PFSK-1 (cell line): ENCODE measurements at regions not wholly inside any gene's neighbourhood (a gene's known extent, or its start where the extent isn't known, plus 50 kb on each side); places are given as distances from the start of the nearest gene placed in this dataset.

Experiments used
- FOXP2 ChIP-seq: optimal IDR thresholded peaks from 2 replicates; pipeline ENCODE3; 2011; ENCODE audit warnings: borderline replicate concordance, control low read depth, inconsistent platforms; ENCODE audit not compliant: insufficient read depth; ENCODE audit errors: extremely low read length, extremely low read depth
- POLR2AphosphoS5 ChIP-seq: IDR thresholded peaks from 2 replicates; pipeline ENCODE4 v1.6.1; 2012; ENCODE audit warnings: low read depth, mild to moderate bottlenecking, control low read depth, low read length, moderate library complexity
- REST ChIP-seq, 2 experiments: IDR thresholded peaks; 2 replicates each; pipeline versions ENCODE4 v1.6.1 to v1.8.0; 2011 to 2012; ENCODE audit warnings: low read depth in 2 of 2, low read length in 2 of 2, control low read depth in 1 of 2, inconsistent platforms in 1 of 2, mild to moderate bottlenecking in 1 of 2, moderate library complexity in 1 of 2; ENCODE audit not compliant: insufficient read depth in 1 of 2
- SIN3A ChIP-seq: IDR thresholded peaks from 2 replicates; pipeline ENCODE4 v1.6.1; 2012; ENCODE audit warnings: mild to moderate bottlenecking, low read length, moderate library complexity, borderline replicate concordance; ENCODE audit not compliant: insufficient read depth
- TAF1 ChIP-seq: IDR thresholded peaks from 2 replicates; pipeline ENCODE4 v1.6.1; 2012; ENCODE audit warnings: low read length, control low read depth, borderline replicate concordance; ENCODE audit not compliant: insufficient read depth

GRCh38 chr19:30682999-30683536 is 310.9 kb downstream of the ZNF536 start:
- no peak for TF ChIP-seq POLR2AphosphoS5
- TF ChIP-seq SIN3A, result no peak
- no peak for TF ChIP-seq TAF1
- TF ChIP-seq REST (IDR thresholded peaks at IDR 0.05; ENCODE audit: insufficient read depth in 1 of 2, low read depth in 2 of 2, low read length in 2 of 2), result no peak

GRCh38 chr19:30682146-30682998 is 310.2 kb downstream of the ZNF536 start:
- TF ChIP-seq TAF1 (no peak), FOXP2 (no peak), SIN3A (no peak), POLR2AphosphoS5 (no peak), REST (IDR thresholded peaks at IDR 0.05; ENCODE audit: insufficient read depth in 1 of 2, low read depth in 2 of 2, low read length in 2 of 2) (no peak)

DNA sequence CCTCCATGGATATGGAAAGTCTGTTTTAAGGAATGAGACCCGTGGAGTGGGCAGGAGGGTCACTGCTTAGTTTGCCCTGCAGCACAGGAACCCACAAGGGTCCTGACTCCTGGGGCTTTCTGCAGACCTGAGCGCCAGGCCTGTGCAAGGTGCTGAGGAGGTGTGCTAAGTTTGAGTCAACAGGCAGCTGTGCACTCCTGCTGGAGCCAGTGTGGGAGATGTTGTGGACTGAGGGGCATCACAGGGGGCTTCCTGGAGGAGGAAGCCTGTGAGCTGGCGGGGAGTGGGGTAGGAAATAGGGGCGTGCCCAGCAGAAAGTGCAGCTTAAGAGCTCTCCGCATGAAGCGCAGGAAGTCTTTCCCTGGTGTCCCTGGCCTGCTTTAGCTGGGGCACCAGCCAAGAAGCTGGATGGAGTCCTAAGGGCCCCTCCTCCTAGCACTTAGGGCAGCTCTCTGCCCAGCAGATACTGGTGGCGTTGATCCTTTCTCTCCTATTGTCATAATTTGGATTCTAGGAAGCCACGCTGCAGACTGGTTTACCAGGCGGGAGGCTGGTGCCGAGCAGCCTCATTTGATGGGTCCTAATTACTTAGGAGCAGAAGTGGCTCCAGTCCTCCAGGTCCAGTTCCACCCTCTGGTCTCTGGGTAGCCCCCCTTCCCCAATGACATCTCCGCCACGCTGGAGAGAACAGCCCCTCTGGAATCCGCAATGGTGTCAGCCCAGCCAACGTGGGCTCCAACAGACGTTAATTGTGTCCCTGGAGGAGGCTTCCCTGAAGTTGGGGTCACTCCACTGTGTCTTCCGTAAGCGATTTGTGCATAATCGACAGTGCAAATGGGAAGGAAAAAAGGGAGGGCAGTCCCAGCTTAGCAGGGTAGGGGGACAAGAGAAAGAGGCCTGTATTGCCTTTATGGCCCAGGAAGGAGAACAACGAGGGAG is 309.2 kb downstream of the ZNF536 start:
- TF ChIP-seq POLR2AphosphoS5 (no peak), FOXP2 (no peak), SIN3A (no peak), REST (IDR thresholded peaks at IDR 0.05; ENCODE audit: insufficient read depth in 1 of 2, low read depth in 2 of 2, low read length in 2 of 2) (no peak), TAF1 (no peak)

DNA sequence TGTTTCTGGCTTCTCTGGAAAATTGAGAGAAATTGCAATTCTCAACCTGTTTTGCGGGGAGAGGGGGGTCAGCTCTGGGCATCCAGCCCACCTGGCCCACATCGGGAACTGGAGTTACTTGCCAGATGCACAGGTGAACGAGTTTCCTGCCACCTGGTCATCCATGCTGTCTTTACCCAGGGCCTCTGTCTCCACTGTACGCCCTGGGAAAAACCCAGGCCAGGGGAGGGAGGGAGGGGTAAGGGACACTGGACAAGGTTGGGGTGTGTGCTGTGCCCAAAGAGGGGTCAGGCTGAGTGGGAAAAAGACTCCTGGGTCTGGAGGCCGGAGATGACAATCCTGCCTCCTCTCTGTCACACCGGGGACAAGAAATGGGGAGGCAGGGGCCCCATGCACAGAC is 307.6 kb downstream of the ZNF536 start:
- TF ChIP-seq FOXP2 (no peak), SIN3A (no peak), REST (IDR thresholded peaks at IDR 0.05; ENCODE audit: insufficient read depth in 1 of 2, low read depth in 2 of 2, low read length in 2 of 2) (no peak), TAF1 (no peak), POLR2AphosphoS5 (no peak)
